ENCODE measurements at regions not wholly inside any gene's neighbourhood (a gene's known extent, or its start where the extent isn't known, plus 50 kb on each side); places are given as distances from the start of the nearest gene placed in this dataset.

DNA sequence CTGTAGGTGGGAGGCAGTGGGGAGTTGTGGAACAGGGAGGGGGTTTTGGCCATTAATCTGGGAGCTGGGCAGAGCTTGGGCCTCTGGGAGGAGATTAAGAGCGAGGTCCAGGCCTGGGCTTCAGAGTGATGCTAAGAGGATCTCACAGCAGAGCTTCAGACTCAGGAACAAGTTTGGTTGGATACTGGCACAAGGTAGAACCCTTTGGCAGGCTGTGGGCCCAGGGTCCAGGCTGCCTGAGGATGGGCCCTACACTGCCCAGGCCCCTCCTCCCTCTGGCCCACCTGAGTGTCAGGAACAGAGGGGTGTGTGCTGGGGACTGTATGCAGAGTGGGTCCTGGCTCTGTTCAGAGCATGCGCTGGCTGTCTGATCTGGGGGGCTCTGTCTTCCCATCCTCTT lies 334.9 kb downstream of the CYP26B1 start:
- DNase-seq (ENCODE audit: low read depth): no peak

GRCh38 chr2:71811726-71812125 lies 335.9 kb downstream of the CYP26B1 start:
- DNase-seq (ENCODE audit: low read depth): no peak

GRCh38 chr2:71811157-71811556 lies 336.5 kb downstream of the CYP26B1 start:
- no peak for DNase-seq (ENCODE audit: low read depth)

GRCh38 chr2:71807581-71808451 lies 339.8 kb downstream of the CYP26B1 start:
- DNase-seq (ENCODE audit: low read depth): no peak

DNA sequence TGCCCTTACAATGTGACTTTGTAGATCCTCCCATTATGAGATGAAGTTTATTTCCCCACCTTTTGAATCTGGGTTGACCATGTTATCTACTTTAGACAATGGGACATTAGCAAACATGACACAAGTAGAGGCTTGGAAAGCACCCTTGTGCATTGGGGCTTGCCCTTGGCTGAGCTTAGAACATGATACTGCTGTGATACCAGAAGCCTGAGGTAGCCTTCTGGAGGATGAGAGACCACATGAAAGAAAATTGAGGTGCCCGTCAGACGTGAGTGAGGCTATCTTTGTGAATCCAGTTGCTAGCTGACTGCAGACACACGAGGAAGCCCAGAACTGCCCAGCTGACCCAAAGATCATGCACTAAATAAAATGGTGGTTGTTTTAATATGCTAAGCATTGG lies 341.2 kb downstream of the CYP26B1 start:
- no peak for DNase-seq (ENCODE audit: low read depth)

GRCh38 chr2:71804281-71804751 lies 343.3 kb downstream of the CYP26B1 start:
- DNase-seq (ENCODE audit: low read depth): no peak

DNA sequence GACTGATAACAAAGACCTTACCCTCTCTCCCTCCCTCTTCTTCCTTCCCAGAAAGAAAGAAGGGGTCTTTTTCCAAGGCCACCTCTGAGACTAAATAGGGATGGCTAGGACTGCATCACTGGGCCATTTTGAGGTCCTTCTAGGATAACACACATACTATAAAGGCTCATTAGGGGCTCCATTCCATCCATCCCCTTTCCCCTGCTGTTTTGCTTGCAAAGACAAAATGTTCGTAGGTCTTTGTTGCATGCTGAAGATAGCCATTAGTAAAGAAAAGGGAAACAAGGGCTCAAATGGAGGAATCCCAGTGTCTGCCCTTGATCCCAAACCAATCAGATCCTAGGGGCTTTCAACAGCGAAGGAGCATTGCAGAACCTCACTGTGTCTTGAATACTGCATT lies 344.3 kb downstream of the CYP26B1 start:
- no peak for DNase-seq (ENCODE audit: low read depth)

DNA sequence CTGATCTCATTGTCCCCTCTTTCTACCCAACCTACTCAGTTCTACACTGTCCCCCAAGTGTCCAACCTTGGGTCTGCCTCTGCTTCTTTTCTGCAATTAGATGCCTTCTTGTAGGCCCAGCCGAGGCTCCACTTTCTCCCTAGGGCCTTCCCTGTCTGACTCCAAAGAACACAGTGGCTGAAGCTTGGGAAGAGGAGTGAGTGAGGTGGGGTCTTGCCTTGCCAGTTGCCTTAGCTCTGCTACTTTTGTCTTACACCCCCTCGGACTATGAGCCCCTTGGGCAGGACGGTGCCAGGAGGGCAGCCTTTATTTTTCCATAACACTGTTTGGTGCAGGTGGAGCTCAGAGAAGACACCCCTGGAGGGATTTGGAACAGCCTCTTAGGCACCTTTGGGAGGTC lies 345.1 kb downstream of the CYP26B1 start:
- no peak for DNase-seq (ENCODE audit: low read depth)

GRCh38 chr2:71801969-71802368 lies 345.7 kb downstream of the CYP26B1 start:
- no peak for DNase-seq (ENCODE audit: low read depth)

DNA sequence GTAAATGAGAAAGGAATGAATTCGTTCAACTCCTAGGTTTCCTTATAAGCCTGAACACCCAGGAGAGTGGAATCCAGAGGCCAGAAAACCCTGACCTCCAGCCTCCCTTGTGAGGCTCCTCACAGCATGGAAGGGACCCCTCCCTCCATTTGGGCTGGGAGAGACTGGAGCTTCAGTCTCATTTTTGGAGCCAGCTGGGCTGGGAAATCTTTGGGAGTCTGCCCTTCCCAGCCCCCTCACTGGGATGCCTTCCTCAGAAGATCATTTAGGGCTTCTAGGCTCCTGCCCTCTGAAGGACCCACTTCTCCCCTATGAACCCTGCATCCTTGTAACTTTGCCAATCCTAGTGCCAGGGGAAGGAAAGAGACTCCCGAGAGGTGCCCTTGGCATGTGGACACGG lies 346.1 kb downstream of the CYP26B1 start:
- DNase-seq (ENCODE audit: low read depth): no peak

DNA sequence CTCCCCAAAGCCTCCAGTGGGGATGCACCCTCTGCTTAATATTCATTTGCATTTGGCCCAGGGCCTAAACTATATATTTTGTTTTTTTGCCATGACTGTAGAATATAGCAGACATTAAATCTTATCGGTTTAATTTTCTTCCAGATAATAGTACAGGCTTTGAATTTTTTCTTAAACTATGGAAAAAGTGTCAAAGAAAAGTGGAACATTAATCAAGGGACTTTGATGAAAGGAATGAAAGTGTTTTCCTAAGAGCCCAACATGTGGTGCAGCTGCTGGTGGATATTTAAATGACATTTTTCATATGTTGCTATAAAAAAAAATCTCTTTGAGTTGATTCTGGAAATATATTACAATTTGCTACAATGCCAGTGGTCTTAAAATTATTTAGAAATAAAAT lies 346.8 kb downstream of the CYP26B1 start:
- DNase-seq (ENCODE audit: low read depth): no peak

GRCh38 chr2:71800106-71800809 lies 346.9 kb downstream of the DYSF start:
- no peak for DNase-seq (ENCODE audit: low read depth)

DNA sequence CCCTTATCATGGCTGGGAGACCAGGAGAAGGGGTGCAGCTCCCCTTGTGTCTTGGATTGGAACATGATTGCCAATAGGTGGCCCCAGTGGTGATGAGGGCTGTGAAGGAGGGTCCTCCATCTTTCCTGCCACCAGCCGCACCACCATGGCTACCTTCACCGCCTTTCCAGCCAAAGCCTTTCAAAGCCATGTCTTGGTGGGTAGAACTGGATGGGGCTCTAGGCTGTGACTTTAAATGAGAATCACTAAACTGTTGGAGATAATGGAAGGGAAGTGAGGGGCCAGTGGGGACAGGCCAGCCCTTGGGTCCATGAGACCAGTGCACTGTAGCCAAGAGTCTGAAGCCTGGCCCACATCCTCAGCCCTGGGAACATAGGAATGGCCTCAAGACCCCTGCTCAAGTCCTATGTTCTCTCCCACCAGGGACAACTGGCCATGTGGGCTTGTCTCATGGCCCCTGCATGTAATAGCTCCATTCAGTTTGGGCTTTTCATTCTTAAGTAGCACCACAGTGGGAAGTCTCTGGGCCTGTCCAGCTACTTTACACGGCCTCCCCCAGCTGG lies 345.7 kb downstream of the DYSF start:
- no peak for DNase-seq (ENCODE audit: low read depth)

GRCh38 chr2:71798266-71799012 lies 345.1 kb downstream of the DYSF start:
- no peak for DNase-seq (ENCODE audit: low read depth)

DNA sequence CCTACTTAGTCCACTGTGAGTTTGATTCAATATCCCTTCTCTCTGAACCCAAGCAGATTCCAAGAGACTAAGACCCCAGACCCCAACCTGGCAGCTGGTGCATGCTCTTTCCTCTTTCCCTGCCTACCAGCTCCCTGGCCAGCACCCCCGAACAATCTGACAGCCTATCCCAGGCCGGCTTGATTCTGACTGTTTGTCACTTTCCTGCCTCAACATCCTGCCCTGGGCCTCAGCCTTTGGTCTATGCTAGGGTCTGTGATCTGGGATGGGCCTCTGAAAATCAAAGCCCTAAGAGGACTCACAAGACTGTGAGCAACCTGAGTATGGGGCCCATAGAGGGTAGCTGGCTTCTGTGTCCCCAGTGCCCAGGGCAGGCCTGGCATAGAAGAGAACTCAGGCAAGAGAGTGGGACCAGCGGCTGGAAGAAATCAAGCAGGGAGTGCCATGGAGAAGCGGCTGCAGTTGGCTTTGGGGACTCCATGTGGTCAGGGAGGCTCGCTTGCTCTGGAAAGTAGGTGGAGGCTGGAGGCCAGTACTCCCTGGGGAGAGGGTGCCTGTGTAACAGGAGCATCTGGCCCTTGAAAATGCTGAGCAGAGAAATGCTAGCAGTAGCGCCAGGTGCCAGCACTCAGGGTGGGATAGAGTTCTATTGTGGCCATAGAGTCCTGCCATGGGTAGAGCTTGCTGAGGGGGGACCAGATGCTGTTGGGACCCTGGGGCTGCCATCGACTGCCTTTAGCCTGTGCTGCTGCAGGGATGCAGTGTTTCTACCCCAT lies 343.9 kb downstream of the DYSF start:
- no peak for DNase-seq (ENCODE audit: low read depth)

GRCh38 chr2:71796174-71796593 lies 342.8 kb downstream of the DYSF start:
- peak; percentile 43 for DNase-seq (ENCODE audit: low read depth)

GRCh38 chr2:71795486-71795885 lies 342.1 kb downstream of the DYSF start:
- DNase-seq (ENCODE audit: low read depth): no peak

GRCh38 chr2:71794611-71795010 lies 341.2 kb downstream of the DYSF start:
- no peak for DNase-seq (ENCODE audit: low read depth)

DNA sequence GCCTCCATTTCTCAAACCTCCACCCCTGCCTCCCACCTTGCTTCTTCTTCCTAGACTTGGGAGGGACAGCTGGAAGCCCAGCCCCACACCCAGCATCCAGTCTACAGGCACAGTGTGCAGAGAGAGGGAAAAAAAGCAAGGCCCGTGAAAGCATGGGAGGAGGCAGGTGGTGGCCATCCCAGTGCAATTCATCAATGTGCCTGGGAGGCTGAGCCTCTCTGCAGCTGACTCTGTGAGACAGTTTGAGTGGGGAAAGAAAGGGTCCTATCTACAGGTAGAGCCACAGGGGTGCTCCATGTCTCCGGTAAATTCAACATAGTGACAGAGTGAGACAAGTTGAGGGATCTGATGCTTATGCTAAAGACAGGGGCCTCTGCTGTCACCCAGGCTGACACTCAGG lies 340.6 kb downstream of the DYSF start:
- DNase-seq (ENCODE audit: low read depth): no peak

GRCh38 chr2:71792926-71793761 lies 339.8 kb downstream of the DYSF start:
- no peak for DNase-seq (ENCODE audit: low read depth)
